HG02973 (cell line): ENCODE measurements at regions not wholly inside any gene's neighbourhood (a gene's known extent, or its start where the extent isn't known, plus 50 kb on each side); places are given as distances from the start of the nearest gene placed in this dataset.
"Not testable (repeated sequence)": the region's sequence is repeated elsewhere in the genome, so short reads cannot be mapped to it uniquely, and the experiment has no call there.

Source experiments
- ATAC-seq: cut with Tn5 transposase; IDR thresholded peaks from one replicate; pipeline ENCODE4 v1.9.1; 2021; ENCODE audit warnings: moderate library complexity; ENCODE audit not compliant: unreplicated experiment

DNA sequence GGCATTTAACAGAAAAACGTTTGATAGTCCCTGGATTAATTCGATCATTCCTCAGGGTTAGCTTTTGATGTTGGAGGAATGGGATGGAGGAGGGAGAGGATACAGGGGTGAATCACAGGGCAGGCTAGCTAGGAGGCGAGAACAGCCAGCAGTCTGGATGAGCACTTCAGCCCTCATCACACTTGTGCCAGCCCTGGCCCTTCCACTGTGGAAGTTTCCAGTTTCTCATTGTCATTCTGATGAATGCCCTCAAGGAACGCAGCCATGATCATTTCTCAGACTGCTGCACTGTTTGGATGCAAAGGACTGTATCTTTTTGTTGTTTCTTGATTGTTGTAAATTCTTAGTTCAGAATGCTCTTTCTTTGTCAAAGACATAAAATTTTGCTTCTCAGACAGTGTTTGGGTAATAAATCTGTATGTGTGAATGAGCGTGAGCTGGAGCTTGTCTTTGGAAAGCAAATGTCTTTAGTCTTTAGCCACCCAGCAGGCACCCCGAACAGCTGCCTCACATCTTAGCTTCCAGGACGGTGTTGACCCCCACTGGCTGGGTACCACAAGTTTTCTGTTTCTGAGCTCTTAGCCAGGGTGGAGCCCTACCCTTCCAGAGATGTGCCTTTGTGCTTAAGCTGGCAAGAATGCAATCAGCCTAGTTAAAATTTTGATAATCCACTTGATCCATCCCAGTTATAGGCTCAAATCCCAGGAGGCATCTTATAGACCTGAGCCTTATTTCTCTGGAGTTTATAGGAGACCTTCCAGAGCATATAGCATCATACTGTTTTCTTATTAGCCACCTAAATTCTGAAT lies 121.1 kb downstream of the PDCD6IP start:
- ATAC-seq, result no peak

DNA sequence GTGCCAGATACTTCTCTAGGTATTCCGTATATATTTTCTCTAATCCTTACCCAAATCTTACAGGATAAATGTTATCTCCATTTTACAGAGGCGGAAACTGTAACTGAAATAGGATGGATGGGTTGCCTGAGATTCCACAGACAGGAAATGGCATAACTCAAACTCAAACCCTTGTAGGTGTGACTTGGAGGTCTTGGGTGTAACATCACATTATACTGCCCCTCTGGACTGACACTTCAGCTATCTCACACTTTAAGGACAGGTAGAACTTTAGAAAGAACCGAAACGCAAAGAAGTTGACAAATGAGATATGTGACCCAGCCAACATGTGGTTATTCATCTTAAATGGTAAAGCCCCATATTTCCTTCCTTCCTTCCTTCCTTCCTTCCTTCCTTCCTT lies 122.1 kb downstream of the PDCD6IP start:
- ATAC-seq, result no peak

DNA sequence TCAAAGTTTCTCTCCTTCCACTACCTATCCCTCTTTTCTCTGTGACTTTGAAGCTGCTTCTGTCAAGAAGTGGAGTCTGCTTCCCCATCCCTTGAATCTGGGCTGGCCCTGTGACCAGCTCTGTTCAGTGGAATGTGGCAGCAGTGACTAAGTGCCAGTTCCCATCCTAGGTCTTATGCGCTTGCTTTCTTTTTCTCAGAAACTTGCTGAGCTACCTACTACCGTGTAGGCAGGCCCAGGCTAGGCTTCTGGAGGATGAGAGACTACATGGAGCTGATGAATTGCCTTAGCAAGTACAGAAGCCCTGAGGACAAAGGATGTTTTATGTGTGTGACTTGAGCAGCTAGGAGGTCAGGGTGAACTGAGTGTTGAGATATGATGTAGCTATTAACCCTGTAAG lies 123.2 kb downstream of the PDCD6IP start:
- no peak for ATAC-seq

DNA sequence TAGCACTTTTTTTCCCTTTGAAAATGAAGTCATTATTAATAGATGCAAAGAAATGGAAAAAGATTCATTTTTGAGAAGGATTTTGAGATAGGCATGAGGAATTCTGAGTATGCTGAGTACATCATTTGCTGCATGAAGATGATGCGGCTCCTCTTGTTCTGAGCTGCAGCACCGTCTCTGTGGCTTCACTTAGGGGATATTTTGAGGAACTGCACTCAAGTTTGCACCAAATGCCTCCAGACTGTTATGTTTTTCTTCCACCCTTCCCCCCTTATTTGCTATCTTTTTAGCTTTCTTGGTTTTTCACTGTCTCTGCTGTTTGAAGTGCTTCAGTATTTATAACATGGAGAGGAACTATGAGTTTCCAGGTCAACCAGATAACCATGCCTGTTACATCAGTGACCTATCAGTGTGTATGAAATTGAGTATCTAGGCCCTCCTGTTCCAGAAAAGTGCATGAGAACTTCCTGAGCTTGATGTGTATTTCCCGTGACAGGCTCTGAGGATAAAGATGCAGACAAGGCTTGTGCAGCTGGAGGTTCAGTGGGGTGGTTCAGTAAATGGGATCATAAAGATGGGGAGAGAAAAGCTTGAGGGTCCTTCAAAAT lies 128.7 kb downstream of the PDCD6IP start:
- no peak for ATAC-seq

DNA sequence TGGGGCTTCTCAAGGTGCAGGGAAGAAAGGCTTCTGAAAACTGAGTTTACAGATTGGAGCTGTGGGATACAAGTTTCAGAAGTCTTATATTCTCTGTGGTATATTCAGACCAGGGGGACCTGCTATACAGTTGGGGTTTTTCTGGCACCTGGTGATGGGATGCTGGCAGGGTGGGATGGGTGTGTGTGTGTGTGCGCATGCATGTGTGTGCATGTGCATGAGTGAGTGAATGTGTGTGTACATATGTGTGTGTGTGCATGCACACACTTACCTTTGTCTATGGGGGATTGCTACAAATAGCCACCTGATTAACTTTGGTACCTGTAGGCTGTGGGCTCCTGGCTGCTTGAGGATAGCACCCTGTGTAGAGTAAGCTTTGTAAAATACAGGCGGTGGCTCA lies 131.4 kb downstream of the PDCD6IP start:
- ATAC-seq, result no peak

DNA sequence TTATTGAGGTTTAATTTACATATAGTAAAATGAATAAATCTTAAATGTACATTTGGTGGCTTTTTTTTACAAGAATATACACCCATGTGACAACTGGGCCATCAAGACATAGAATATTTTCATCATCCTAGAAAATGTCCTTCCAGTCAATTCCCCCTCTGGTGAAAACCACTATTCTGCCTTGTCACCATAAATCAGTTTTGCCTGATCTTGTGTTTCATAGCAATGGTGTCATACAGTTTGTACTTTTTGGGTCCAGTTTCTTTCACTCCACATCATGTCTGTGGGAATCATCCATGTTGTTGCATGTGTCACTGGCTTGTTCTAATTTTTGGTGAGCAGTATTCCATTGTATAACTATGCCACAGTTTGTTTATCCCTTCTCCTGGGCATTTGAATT lies 133.1 kb downstream of the PDCD6IP start:
- ATAC-seq, result no peak

DNA sequence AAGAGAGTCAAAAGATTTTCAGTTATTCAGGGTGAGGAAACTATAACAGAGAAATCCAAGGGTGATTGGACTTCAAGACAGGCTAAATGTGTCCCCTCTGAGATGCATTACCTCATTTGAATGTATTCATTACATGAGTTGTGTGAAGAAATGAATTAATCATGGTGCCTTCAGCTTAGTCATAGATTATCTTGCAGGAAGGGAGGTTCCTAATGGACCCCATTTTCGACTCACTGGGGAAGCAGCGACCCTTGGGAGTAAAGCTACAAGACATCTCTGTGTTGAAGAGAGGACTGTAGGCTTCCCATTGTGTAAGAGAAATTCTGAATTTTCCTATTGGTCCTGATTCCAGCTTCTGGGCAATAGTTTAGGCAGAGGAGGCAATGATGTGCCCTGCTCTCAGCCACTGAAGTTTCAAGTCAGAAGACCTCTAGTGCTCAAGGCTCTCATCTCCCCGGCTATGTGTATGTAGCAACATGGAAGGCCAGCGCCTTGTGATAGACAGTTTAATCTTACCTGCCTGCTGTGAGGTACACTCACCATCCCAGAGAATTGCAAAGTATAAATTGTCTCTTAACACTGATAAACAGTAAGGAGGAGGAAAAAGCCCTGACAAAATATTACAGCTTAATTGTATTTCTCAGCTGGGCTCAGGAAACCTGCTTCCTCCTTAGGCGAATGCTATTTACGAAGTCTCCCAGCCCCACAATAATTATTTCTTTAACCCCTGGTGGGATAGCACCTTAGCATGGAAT lies 133.8 kb downstream of the PDCD6IP start:
- no peak for ATAC-seq

DNA sequence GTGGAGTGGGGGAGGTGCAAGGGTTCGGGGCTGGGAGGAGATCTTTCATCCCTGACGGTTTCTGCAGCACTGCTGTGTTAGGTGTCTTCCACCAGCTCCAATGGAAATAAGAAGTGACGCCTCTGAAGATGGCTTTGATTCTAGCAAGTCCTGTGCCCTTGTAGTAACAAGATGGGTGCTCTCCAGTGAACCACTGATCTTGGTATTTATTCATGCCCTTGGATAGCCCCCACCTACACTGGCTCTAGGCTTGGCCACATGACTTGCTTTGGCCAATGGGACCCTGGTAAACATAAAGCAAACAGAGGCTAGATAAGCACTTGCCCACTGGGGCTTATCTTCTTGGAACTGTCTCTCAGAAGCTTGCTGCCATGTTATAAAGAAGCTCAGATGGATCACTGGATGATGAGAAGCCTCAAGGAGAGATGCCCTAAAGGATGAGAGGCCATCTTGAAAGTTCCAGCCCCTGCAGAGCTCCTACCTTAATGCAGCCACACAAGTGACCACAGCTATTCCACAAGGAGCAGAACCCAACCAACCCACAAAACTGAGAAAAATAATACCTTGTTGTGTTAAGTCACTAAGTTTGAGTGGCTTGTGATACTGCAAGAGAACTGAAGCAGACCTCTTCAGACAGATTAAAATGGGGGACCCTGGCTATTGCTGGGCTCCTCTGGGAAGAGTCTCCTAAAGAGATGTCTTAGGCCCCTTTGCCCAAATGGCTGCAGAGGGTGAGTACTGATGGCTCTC lies 137.9 kb downstream of the PDCD6IP start:
- ATAC-seq, result no peak

DNA sequence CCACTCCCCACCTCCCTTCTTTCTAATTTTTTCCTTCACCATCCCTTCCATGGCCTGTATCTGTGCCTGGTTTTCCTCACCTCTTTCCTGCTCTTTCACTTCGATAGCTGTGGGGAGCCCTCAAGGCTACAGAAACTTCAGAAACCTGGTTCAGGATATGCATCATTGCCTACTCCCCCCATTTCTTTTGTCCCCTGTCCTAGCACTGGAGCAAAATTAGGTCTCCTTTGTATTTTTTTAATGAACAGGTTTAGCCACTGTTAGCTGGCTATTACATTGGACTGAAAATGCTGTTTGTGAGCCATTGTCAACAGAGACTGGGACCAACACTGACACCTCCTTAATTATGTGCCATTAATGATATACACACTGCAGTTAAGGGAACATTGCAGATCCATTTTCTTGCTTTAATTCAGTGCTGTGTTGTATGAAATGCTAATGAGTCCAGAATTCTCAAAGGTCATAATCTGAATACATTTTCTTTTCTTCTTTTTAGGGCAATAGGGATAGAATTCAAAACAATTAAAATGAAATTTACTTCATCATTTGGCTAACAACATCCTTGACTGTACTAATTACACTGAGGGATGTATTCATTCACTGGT lies 138.6 kb downstream of the PDCD6IP start:
- ATAC-seq, result no peak

DNA sequence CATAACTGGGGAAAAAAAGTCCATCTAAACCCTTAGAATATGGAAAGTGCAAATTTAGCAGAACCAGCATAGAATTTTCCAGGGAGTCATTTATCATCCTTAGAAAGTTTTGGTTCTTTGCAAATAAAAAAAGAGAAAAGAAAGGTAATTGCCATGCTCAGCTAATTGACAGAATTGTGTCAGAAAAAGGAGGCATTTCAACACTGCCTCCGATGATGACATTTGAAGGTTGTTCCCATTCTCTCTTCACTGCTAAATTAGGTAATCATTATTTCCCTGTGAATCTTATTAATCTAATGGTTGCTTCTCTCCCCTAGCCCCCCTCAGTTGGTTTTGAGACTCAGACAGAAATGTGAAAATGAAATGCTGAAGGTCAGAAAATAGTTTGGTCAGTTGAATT lies 139.2 kb downstream of the PDCD6IP start:
- ATAC-seq, result no peak

DNA sequence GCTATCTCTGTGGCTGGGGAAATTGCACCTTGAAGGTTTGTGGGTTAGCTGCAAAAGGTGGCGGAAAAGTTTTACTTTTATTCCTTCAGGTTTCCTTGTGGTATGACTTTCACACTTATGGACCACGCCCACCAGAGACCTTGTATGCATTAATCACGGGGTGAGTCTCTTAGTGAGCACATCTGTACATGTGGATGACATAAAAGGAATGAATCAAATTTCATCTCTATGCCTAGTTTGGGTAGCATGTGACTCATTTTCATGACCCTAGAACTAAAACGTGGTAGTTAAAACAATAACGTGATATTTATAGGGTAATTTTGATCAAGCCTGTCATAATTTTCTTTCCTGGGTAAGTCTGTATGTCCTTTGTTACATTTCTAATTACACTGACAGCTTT lies 141.7 kb downstream of the PDCD6IP start:
- ATAC-seq, result no peak

DNA sequence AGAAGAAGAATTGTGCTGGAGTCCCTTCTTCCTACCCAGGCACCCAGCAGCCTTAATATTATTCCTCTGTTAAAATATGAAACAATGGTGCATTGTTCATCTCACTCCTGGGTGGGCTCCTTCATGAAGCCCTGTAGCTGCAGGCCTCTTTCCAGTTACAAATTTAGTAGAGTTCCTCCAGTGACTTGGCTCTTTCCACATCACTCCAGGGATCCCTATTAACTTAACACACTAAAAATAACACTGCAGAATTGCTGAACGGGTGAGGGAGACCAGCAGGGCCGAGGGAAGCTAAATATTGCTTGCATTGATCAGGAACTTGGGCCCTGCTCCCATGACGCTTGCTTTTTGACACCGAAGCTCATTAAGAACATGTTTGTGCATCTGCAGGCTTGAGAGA lies 142.3 kb downstream of the PDCD6IP start:
- ATAC-seq, result no peak

DNA sequence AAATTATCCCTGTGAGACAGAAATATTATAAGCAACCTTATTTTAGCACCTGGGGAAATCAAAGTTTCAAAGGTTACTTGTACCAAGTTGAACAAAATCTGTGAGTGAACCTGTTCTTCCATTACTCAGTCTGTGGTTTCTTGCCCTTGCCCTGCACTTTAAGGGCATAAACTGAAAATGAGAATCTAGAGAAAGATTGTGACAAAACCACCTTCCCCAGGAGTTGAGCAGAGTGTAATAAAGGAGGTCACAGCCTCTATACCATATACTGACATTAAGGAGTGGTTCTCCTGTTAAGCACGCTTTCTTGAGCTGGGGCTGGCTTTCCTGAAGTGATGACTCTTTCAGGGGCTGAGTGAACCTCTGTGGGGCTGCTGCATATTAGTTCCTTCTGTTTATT lies 143.4 kb downstream of the PDCD6IP start:
- ATAC-seq, result no peak

DNA sequence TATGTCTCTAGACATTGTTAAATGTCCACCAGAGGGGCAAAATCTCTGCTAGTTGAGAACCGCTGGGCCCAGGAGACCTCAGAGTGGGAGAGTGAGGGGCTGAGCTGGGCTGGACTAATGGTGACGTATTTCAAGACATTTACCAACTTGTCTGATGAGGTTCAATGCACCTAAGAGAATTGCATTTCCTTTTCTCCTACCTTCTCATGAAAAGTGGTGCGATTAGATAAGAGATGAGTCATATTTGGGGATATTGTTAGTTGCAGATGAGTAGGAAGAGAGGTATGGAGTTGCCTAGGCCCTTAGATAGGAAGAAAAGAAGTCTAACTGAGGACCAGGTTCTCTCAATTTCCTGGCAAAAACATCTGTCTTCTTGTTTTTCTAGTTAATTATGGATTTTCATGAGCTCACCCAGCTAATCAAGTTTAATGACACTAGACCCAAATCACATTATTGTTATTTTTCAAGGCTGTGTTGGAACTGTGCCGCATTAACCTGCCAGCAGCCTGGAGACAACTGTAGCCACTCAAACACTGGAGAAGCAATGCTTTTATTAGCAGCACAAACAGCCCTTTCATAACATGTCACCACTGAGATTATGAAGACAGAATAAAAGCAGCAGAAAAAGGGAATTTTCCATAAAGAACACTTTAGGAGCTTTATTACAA lies 144.2 kb downstream of the PDCD6IP start:
- no peak for ATAC-seq

DNA sequence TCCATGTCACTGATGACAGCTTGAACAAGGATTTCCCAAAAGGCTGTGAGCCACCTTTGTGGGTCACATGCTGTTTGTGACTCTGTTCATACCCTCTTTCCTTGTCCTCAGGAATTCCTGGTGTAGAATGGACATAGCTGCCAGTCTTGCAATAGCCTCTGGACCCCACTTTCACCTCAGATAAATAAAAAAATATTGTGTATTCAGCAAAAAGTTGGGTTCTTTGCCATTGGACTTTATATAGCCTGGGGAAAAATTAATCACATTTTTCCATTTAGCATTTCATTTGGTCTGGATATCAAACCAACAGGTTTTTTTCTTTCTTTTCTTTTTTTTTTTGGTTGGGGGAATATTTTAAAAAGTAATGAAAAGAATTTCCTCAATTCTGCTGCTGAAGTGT lies 144.8 kb downstream of the PDCD6IP start:
- no peak for ATAC-seq

DNA sequence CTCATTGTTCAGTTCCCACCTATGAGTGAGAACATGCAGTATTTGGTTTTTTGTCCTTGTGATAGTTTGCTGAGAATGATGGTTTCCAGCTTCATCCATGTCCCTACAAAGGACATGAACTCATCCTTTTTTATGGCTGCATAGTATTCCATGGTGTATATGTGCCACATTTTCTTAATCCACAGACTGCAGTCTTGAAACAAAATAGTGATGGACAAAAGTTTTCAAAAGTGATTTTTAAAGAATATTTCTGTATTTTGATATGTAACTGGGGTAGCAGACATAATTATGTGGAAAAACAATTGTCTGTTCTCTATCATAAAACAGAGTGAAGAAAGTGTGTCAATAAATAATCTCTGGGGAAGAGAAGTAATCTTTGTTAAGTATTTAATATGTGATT lies 148.2 kb downstream of the PDCD6IP start:
- ATAC-seq, result not testable (repeated sequence)

DNA sequence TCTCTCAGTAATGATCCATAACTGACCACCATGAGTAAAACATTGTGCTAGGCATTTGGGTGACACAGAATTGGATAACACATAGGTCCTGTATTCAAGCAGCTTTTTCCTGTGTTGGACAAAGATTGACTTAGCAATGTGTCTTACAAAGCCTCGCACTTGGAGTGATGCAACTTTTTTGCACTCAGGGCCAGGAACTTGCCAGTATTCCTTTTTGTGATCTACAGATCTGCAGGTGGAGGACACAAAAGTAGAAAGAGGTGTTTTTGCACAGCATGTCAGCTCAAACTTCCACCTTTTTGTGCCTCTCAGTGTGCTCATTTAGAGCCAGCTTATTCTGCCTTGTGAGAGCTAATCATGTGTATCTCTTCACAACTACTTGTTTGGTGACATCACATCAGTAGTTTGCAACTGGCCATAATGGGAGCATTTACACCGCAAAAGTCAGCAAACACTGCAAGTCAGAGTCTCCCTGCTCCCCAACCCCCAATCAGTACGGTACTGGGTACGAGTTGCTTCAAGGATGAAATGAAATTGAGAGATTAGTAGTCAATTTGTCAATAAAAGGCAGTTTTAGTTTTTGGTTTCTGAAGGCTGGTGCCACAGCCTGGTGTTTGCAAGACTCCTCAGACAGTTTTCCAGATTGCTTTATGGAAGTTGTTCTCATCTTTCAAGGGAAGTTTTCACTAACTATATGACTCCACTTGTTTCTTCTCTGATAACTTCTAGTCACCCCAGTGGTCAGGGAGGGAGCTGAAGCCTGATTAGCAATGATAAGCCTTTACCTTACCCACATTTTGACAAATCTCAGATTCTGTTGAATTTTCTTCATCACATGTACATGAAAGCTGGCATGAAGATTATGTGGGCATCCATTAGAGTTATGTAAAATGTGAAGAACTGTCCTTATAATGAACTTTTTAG lies 149.1 kb downstream of the PDCD6IP start:
- no peak for ATAC-seq

DNA sequence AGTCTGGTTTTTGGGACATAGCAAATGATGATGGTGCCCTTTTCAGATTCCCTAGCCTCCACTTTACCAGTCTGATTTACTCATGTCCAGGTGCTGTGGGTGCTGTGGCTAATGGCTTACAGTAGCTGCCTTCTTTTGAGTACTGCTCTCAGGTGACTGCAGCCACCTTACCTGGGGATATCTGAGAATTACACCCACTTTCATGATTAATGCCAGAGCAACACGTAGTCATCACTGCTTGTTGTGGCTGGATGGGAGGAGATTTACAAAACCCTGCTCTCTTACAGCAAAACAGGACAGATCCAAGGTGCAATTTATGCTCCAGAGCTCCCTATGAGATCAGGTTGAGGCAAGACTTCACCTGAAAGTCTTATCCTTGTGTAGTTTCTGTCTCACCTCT lies 150.6 kb downstream of the PDCD6IP start:
- no peak for ATAC-seq

DNA sequence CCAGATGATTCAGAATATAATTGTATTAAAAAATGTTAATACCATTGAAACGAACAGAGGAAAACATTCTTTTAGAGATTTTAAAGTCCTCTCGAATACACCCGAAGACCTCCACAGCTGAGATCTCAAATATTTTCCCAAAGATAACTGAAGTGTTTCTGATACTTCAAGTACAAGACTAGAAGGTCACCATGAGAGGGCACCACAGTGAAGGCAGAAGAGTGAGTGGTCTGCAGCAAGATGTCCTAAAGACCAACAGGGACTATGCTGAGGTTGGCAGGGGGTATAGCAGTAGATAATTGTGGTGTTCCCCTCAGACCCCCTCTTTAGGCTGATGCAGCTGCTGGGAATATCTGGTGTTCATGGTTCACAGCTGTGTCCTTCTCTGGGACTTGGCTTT lies 156.5 kb downstream of the PDCD6IP start:
- ATAC-seq, result no peak
